WTC11 (cell line): ENCODE measurements at regions not wholly inside any gene's neighbourhood (a gene's known extent, or its start where the extent isn't known, plus 50 kb on each side); places are given as distances from the start of the nearest gene placed in this dataset.

ENCODE experiments used
- ATAC-seq: fragments of 200-7000 bp; cut with Tn5 transposase; 2 replicates; pipeline ENCODE4 v1.10.0; 2021; ENCODE audit warnings: mild to moderate bottlenecking, moderate library complexity
- CTCF ChIA-PET: fragments of 300-600 bp; sonication (Branson Sonifier 250); formaldehyde crosslinking; loops from one replicate; lab custom pipeline; 2021; ENCODE audit warnings: antibody characterized with exemption; lab: Charles Lee
- POLR2A ChIA-PET: fragments of 350-600 bp; sonication (Branson Sonifier 250); formaldehyde crosslinking; loops from one replicate; lab custom pipeline; 2021; ENCODE audit warnings: antibody characterized with exemption; lab: Charles Lee
- DNase-seq: peaks from one replicate; pipeline ENCODE4 v3.0.0; 2021; ENCODE audit warnings: low spot score
- H3K27ac Mint-ChIP-seq: 2 replicates; pipeline ENCODE4 v1.8.0; 2021; ENCODE audit warnings: mixed read lengths
- H3K27me3 Mint-ChIP-seq: 2 replicates; pipeline ENCODE4 v1.8.0; 2021; ENCODE audit warnings: low read depth, mild to moderate bottlenecking, moderate library complexity, mixed read lengths
- H3K36me3 Mint-ChIP-seq: 2 replicates; pipeline ENCODE4 v1.8.0; 2021; ENCODE audit warnings: mixed read lengths
- H3K4me1 Mint-ChIP-seq: 2 replicates; pipeline ENCODE4 v1.8.0; 2022; ENCODE audit warnings: mixed read lengths
- H3K4me3 Mint-ChIP-seq: 2 replicates; pipeline ENCODE4 v1.8.0; 2021; ENCODE audit warnings: mild to moderate bottlenecking, moderate library complexity, mixed read lengths
- H3K9me3 Mint-ChIP-seq: 2 replicates; pipeline ENCODE4 v1.8.0; 2021; ENCODE audit warnings: mixed read lengths
- CBFB ChIP-seq: sonication (generic); formaldehyde crosslinking; IDR thresholded peaks from 2 replicates; pipeline ENCODE4 v1.8.1; 2022; ENCODE audit warnings: mild to moderate bottlenecking, low read depth, missing genetic modification reagents
- E2F5 ChIP-seq: sonication (generic); formaldehyde crosslinking; IDR thresholded peaks from 2 replicates; pipeline ENCODE4 v1.8.1; 2022; ENCODE audit warnings: mild to moderate bottlenecking, moderate library complexity, missing genetic modification reagents
- EMX1 ChIP-seq: fragments of 250-450 bp; sonication (Bioruptor Pico); IDR thresholded peaks from 2 replicates; pipeline ENCODE4 v1.8.0; 2021; ENCODE audit warnings: mild to moderate bottlenecking
- GTF2I ChIP-seq: fragments of 250-450 bp; sonication (Bioruptor Pico); conservative IDR thresholded peaks from 2 replicates; pipeline ENCODE4 v1.4.0; 2021; ENCODE audit warnings: mild to moderate bottlenecking
- IRF2 ChIP-seq: sonication (generic); formaldehyde crosslinking; IDR thresholded peaks from 2 replicates; pipeline ENCODE4 v1.8.0; 2022; ENCODE audit warnings: low read depth, missing genetic modification reagents, borderline replicate concordance
- JAZF1 ChIP-seq: fragments of 250-450 bp; sonication (Bioruptor Pico); IDR thresholded peaks from 2 replicates; pipeline ENCODE4 v1.9.0; 2021; ENCODE audit warnings: moderate library complexity, mild to moderate bottlenecking, inconsistent platforms
- KAT7 ChIP-seq: sonication (generic); formaldehyde crosslinking; IDR thresholded peaks from 2 replicates; pipeline ENCODE4 v1.8.1; 2023; ENCODE audit warnings: missing genetic modification reagents, mild to moderate bottlenecking, borderline replicate concordance
- MAX ChIP-seq: sonication (generic); formaldehyde crosslinking; IDR thresholded peaks from 2 replicates; pipeline ENCODE4 v1.8.0; 2022; ENCODE audit warnings: mild to moderate bottlenecking, missing genetic modification reagents
- MYBL2 ChIP-seq: sonication (generic); formaldehyde crosslinking; IDR thresholded peaks from 2 replicates; pipeline ENCODE4 v1.8.1; 2023; ENCODE audit warnings: mild to moderate bottlenecking, moderate library complexity, missing genetic modification reagents
- NFATC4 ChIP-seq: fragments of 250-450 bp; sonication (Bioruptor Pico); IDR thresholded peaks from 2 replicates; pipeline ENCODE4 v1.9.0; 2021; ENCODE audit warnings: mild to moderate bottlenecking
- NR2C2 ChIP-seq: sonication (generic); formaldehyde crosslinking; IDR thresholded peaks from 2 replicates; pipeline ENCODE4 v1.8.0; 2022; ENCODE audit warnings: mild to moderate bottlenecking, missing genetic modification reagents
- SMAD3 ChIP-seq: sonication (generic); formaldehyde crosslinking; IDR thresholded peaks from 2 replicates; pipeline ENCODE4 v1.8.0; 2022; ENCODE audit warnings: missing genetic modification reagents, mild to moderate bottlenecking, borderline replicate concordance
- SMAD4 ChIP-seq: sonication (generic); formaldehyde crosslinking; IDR thresholded peaks from 2 replicates; pipeline ENCODE4 v1.8.0; 2022; ENCODE audit warnings: mild to moderate bottlenecking, missing genetic modification reagents
- USF2 ChIP-seq: sonication (generic); formaldehyde crosslinking; IDR thresholded peaks from 2 replicates; pipeline ENCODE4 v1.8.1; 2023; ENCODE audit warnings: mild to moderate bottlenecking, missing genetic modification reagents, moderate library complexity
- ZBTB21 ChIP-seq: sonication (generic); formaldehyde crosslinking; IDR thresholded peaks from 2 replicates; pipeline ENCODE4 v1.8.1; 2023; ENCODE audit warnings: mild to moderate bottlenecking, missing genetic modification reagents, borderline replicate concordance
- ZMAT4 ChIP-seq: fragments of 250-450 bp; sonication (Bioruptor Pico); IDR thresholded peaks from 2 replicates; pipeline ENCODE4 v1.9.0; 2021; ENCODE audit warnings: mild to moderate bottlenecking
- ZNF138 ChIP-seq: sonication (generic); formaldehyde crosslinking; conservative IDR thresholded peaks from 2 replicates; pipeline ENCODE4 v1.8.1; 2022; ENCODE audit warnings: mild to moderate bottlenecking, moderate library complexity, missing genetic modification reagents
- ZNF263 ChIP-seq: sonication (generic); formaldehyde crosslinking; IDR thresholded peaks from 2 replicates; pipeline ENCODE4 v1.8.1; 2022; ENCODE audit warnings: low read depth, mild to moderate bottlenecking, moderate library complexity, missing genetic modification reagents
- ZNF416 ChIP-seq: fragments of 250-450 bp; sonication (Bioruptor Pico); IDR thresholded peaks from 2 replicates; pipeline ENCODE4 v1.9.0; 2021; ENCODE audit warnings: mild to moderate bottlenecking, inconsistent platforms
- ZNF671 ChIP-seq: fragments of 250-450 bp; sonication (Bioruptor Pico); IDR thresholded peaks from 2 replicates; pipeline ENCODE4 v1.8.0; 2021; ENCODE audit warnings: mild to moderate bottlenecking
- ZSCAN18 ChIP-seq: fragments of 250-450 bp; sonication (Bioruptor Pico); IDR thresholded peaks from 2 replicates; pipeline ENCODE4 v2.1.2; 2022; ENCODE audit warnings: mild to moderate bottlenecking, moderate library complexity
- TF ChIP-seq, protein P1 (sequence below): sonication (generic); formaldehyde crosslinking; IDR thresholded peaks from 2 replicates; pipeline ENCODE4 v1.8.1; 2023; ENCODE audit warnings: mild to moderate bottlenecking, missing genetic modification reagents, borderline replicate concordance
- TF ChIP-seq, protein P2 (sequence below): sonication (generic); formaldehyde crosslinking; IDR thresholded peaks from 2 replicates; pipeline ENCODE4 v1.8.0; 2022; ENCODE audit warnings: mild to moderate bottlenecking, missing genetic modification reagents
- TF ChIP-seq, protein P3 (sequence below): fragments of 250-450 bp; sonication (Bioruptor Pico); IDR thresholded peaks from 2 replicates; pipeline ENCODE4 v1.9.0; 2021; ENCODE audit warnings: moderate library complexity, mild to moderate bottlenecking, inconsistent platforms, borderline replicate concordance
- TF ChIP-seq, protein P4 (sequence below): sonication (generic); formaldehyde crosslinking; IDR thresholded peaks from 2 replicates; pipeline ENCODE4 v1.8.0; 2023; ENCODE audit warnings: mild to moderate bottlenecking, missing genetic modification reagents

DNA sequence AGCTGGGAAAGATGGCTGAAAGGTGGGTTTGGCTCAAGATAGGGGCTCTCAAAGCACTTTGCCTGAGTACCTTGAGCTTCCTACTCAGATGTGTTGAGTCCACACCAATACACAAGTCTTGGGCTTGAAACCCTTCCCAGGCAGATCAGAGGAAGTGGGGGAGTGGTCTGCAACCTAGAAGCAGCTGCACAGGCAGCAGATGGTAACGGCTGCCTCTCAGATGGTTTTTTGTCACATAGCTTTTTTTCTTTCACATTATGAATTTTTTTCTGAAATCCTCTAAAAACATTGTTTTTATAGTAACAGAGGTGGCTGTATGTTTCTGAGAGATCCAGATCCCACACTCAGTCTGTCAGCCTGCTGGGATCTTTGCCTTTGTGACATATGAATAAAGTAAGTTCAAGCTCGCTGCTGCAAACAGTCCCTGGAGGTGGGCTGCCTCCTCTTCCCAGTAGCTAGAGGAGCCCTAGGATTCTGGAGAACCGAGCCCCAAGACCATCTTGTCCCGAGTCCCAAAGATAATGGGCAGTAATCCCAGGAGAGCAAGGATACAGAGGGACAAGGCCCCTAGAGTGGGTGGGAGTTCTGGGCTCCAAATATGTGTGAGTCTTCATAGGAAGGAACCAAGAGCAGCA, 97.1 kb upstream of the TOP1 start:
- peaks cover 9% of the 10 kb centered on the region for H3K9me3 Mint-ChIP-seq
- H3K4me3 Mint-ChIP-seq, result no peak overlapping the region
- TF ChIP-seq NFATC4 (CRISPR knock-in tag) (no peak), SMAD3 (CRISPR knock-in tag) (no peak), E2F5 (CRISPR knock-in tag) (no peak), SMAD4 (CRISPR knock-in tag) (no peak), MYBL2 (CRISPR knock-in tag) (no peak), CBFB (no peak), ZNF138 (no peak), ZBTB21 (no peak), IRF2 (CRISPR knock-in tag) (no peak), EMX1 (CRISPR knock-in tag) (no peak), ZNF416 (CRISPR knock-in tag) (no peak), ZNF263 (CRISPR knock-in tag) (no peak), ZMAT4 (no peak), MAX (no peak), GTF2I (CRISPR knock-in tag) (no peak), JAZF1 (CRISPR knock-in tag) (no peak), KAT7 (CRISPR knock-in tag) (no peak)
- TF ChIP-seq, protein P1, sequence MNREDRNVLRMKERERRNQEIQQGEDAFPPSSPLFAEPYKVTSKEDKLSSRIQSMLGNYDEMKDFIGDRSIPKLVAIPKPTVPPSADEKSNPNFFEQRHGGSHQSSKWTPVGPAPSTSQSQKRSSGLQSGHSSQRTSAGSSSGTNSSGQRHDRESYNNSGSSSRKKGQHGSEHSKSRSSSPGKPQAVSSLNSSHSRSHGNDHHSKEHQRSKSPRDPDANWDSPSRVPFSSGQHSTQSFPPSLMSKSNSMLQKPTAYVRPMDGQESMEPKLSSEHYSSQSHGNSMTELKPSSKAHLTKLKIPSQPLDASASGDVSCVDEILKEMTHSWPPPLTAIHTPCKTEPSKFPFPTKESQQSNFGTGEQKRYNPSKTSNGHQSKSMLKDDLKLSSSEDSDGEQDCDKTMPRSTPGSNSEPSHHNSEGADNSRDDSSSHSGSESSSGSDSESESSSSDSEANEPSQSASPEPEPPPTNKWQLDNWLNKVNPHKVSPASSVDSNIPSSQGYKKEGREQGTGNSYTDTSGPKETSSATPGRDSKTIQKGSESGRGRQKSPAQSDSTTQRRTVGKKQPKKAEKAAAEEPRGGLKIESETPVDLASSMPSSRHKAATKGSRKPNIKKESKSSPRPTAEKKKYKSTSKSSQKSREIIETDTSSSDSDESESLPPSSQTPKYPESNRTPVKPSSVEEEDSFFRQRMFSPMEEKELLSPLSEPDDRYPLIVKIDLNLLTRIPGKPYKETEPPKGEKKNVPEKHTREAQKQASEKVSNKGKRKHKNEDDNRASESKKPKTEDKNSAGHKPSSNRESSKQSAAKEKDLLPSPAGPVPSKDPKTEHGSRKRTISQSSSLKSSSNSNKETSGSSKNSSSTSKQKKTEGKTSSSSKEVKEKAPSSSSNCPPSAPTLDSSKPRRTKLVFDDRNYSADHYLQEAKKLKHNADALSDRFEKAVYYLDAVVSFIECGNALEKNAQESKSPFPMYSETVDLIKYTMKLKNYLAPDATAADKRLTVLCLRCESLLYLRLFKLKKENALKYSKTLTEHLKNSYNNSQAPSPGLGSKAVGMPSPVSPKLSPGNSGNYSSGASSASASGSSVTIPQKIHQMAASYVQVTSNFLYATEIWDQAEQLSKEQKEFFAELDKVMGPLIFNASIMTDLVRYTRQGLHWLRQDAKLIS (CRISPR knock-in tag), result no peak
- TF ChIP-seq, protein P2, sequence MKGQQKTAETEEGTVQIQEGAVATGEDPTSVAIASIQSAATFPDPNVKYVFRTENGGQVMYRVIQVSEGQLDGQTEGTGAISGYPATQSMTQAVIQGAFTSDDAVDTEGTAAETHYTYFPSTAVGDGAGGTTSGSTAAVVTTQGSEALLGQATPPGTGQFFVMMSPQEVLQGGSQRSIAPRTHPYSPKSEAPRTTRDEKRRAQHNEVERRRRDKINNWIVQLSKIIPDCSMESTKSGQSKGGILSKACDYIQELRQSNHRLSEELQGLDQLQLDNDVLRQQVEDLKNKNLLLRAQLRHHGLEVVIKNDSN (CRISPR knock-in tag), result no peak
- DNase-seq (no peak), ATAC-seq (no peak)
- H3K27ac Mint-ChIP-seq, result no peak overlapping the region
- CTCF ChIA-PET, result interaction anchor here (1.1 to 1.2 kb wide), 2 partner anchors 15 to 190 kb away, joined by 4 to 5 read pairs; no protein-coding TSS in a partner anchor
- no peaks in the 10 kb centered on the region for H3K4me1 Mint-ChIP-seq
- H3K36me3 Mint-ChIP-seq, result no peaks in the 10 kb centered on the region
- peaks cover 3% of the 10 kb centered on the region; the same call in 1 of the 2 replicates for H3K27me3 Mint-ChIP-seq
- POLR2A ChIA-PET, result no interaction called here

DNA sequence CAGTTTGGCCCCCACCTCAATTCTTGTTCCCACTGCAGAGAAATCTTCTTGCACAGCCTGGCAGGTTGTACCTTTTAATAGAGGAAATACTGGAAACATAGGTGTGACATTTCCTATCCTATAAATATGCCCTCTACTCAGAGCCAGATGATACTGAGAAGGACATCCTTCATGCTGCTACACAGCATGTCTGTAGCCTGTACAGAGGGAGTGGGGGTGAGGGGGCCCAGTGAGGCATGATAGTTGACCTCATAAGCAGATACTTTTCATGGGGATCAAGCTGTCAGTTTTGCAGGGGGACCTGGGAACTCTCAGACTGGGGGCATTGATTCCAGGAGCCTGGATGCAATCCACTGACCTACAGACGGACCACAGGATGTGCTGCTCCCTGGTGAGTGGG, 96.2 kb upstream of the TOP1 start:
- no peaks in the 10 kb centered on the region for H3K36me3 Mint-ChIP-seq
- H3K9me3 Mint-ChIP-seq, result peaks cover 9% of the 10 kb centered on the region
- H3K4me1 Mint-ChIP-seq, result no peaks in the 10 kb centered on the region
- ChIA-PET POLR2A (no interaction called here), CTCF (interaction anchor here (1.4 kb wide), 1 partner anchor 191 kb away, joined by 3 read pairs; no protein-coding TSS in a partner anchor)
- no peak overlapping the region for H3K4me3 Mint-ChIP-seq
- H3K27ac Mint-ChIP-seq, result no peak overlapping the region
- H3K27me3 Mint-ChIP-seq, result peaks cover 3% of the 10 kb centered on the region; the same call in 1 of the 2 replicates
- DNase-seq, result no peak
- ATAC-seq, result no peak
- no peak for TF ChIP-seq ZSCAN18
- TF ChIP-seq ZNF671 (CRISPR knock-in tag), result no peak
- TF ChIP-seq, protein P3, sequence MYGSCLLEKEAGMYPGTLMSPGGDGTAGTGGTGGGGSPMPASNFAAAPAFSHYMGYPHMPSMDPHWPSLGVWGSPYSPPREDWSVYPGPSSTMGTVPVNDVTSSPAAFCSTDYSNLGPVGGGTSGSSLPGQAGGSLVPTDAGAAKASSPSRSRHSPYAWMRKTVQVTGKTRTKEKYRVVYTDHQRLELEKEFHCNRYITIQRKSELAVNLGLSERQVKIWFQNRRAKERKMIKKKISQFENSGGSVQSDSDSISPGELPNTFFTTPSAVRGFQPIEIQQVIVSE (CRISPR knock-in tag), result no peak
- TF ChIP-seq MYBL2 (CRISPR knock-in tag), result no peak
- TF ChIP-seq, protein P4, sequence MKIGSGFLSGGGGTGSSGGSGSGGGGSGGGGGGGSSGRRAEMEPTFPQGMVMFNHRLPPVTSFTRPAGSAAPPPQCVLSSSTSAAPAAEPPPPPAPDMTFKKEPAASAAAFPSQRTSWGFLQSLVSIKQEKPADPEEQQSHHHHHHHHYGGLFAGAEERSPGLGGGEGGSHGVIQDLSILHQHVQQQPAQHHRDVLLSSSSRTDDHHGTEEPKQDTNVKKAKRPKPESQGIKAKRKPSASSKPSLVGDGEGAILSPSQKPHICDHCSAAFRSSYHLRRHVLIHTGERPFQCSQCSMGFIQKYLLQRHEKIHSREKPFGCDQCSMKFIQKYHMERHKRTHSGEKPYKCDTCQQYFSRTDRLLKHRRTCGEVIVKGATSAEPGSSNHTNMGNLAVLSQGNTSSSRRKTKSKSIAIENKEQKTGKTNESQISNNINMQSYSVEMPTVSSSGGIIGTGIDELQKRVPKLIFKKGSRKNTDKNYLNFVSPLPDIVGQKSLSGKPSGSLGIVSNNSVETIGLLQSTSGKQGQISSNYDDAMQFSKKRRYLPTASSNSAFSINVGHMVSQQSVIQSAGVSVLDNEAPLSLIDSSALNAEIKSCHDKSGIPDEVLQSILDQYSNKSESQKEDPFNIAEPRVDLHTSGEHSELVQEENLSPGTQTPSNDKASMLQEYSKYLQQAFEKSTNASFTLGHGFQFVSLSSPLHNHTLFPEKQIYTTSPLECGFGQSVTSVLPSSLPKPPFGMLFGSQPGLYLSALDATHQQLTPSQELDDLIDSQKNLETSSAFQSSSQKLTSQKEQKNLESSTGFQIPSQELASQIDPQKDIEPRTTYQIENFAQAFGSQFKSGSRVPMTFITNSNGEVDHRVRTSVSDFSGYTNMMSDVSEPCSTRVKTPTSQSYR (CRISPR knock-in tag), result no peak
- TF ChIP-seq USF2 (CRISPR knock-in tag), result no peak
- no peak for TF ChIP-seq NR2C2 (CRISPR knock-in tag)
